Activated CD4-positive, alpha-beta memory T cell treated with anti-CD3 and anti-CD28 coated beads for 36 hours (primary cell): ENCODE measurements at regions not wholly inside any gene's neighbourhood (a gene's known extent, or its start where the extent isn't known, plus 50 kb on each side); places are given as distances from the start of the nearest gene placed in this dataset.

Experiments used
- CTCF ChIA-PET: fragments of 350-600 bp; sonication (Branson Sonifier 250); formaldehyde crosslinking; loops from one replicate; lab custom pipeline; 2021; ENCODE audit warnings: antibody characterized with exemption, inconsistent platforms; lab: Charles Lee
- POLR2A ChIA-PET: fragments of 350-600 bp; sonication (Branson Sonifier 250); formaldehyde crosslinking; loops from one replicate; lab custom pipeline; 2021; ENCODE audit warnings: antibody characterized with exemption; lab: Charles Lee
- DNase-seq: peaks from one replicate; pipeline ENCODE4 v3.0.0-alpha.2; 2020
- H3K27ac Mint-ChIP-seq: one replicate; pipeline ENCODE4 v1.8.0; 2021; ENCODE audit warnings: mixed read lengths
- H3K27me3 Mint-ChIP-seq: one replicate; pipeline ENCODE4 v1.8.0; 2021; ENCODE audit warnings: mixed read lengths
- H3K36me3 Mint-ChIP-seq: one replicate; pipeline ENCODE4 v1.8.0; 2021; ENCODE audit warnings: mixed read lengths
- H3K4me1 Mint-ChIP-seq: one replicate; pipeline ENCODE4 v1.8.0; 2021; ENCODE audit warnings: low read depth, mixed read lengths
- H3K4me3 Mint-ChIP-seq: one replicate; pipeline ENCODE4 v1.8.0; 2021; ENCODE audit warnings: mild to moderate bottlenecking, mixed read lengths
- H3K9me3 Mint-ChIP-seq: one replicate; pipeline ENCODE4 v1.8.0; 2021; ENCODE audit warnings: mixed read lengths
- intact Hi-C: fragments of 100-400 bp; cut with micrococcal nuclease; formaldehyde crosslinking; loops from one replicate; pipeline ENCODE4 v1.15.1; 2023

- H3K27ac Mint-ChIP-seq = no peak overlapping the region
- peaks cover 7% of the 10 kb centered on the region for H3K9me3 Mint-ChIP-seq
- ChIA-PET CTCF (no interaction called here), POLR2A (no interaction called here)
- no peak for DNase-seq
- no peaks in the 10 kb centered on the region for H3K4me1 Mint-ChIP-seq
- no peaks in the 10 kb centered on the region for H3K36me3 Mint-ChIP-seq
- H3K4me3 Mint-ChIP-seq = no peak overlapping the region
- intact Hi-C loops = no loop called here
- H3K27me3 Mint-ChIP-seq = no peaks in the 10 kb centered on the region
Observed at GRCh38 chr6:19492636-19493405, 344.3 kb upstream of the ID4 start.

GRCh38 chr6:19501737-19502245 lies 335.4 kb upstream of the ID4 start:
- Mint-ChIP-seq H3K9me3 (peaks cover 24% of the 10 kb centered on the region), H3K36me3 (no peaks in the 10 kb centered on the region), H3K4me1 (no peaks in the 10 kb centered on the region), H3K4me3 (no peak overlapping the region), H3K27ac (no peak overlapping the region), H3K27me3 (no peaks in the 10 kb centered on the region)
- no peak for DNase-seq
- CTCF ChIA-PET = no interaction called here
- POLR2A ChIA-PET = no interaction called here
- intact Hi-C loops = no loop called here

- CTCF ChIA-PET = no interaction called here
Observed at GRCh38 chr6:19502301-19502700, 334.9 kb upstream of the ID4 start.

GRCh38 chr6:19515939-19516338 lies 321.2 kb upstream of the ID4 start:
- DNase-seq = no peak

More at GRCh38 chr6:19502301-19502700, 334.9 kb upstream of the ID4 start:
- intact Hi-C loops = no loop called here
- POLR2A ChIA-PET = no interaction called here
- no peaks in the 10 kb centered on the region for H3K36me3 Mint-ChIP-seq
- no peaks in the 10 kb centered on the region for H3K4me1 Mint-ChIP-seq
- H3K27me3 Mint-ChIP-seq = no peaks in the 10 kb centered on the region
- H3K27ac Mint-ChIP-seq = no peak overlapping the region
- peaks cover 28% of the 10 kb centered on the region for H3K9me3 Mint-ChIP-seq
- no peak for DNase-seq
- H3K4me3 Mint-ChIP-seq = no peak overlapping the region

GRCh38 chr6:19519941-19520340 lies 317.2 kb upstream of the ID4 start:
- no peaks in the 10 kb centered on the region for H3K27me3 Mint-ChIP-seq
- no peak overlapping the region for H3K27ac Mint-ChIP-seq
- CTCF ChIA-PET = no interaction called here
- no peak for DNase-seq
- H3K9me3 Mint-ChIP-seq = peaks cover 24% of the 10 kb centered on the region
- intact Hi-C loops = no loop called here
- peaks cover 7% of the 10 kb centered on the region for H3K36me3 Mint-ChIP-seq
- POLR2A ChIA-PET = no interaction called here
- H3K4me3 Mint-ChIP-seq = no peak overlapping the region
- H3K4me1 Mint-ChIP-seq = no peaks in the 10 kb centered on the region

More at GRCh38 chr6:19515939-19516338, 321.2 kb upstream of the ID4 start:
- Mint-ChIP-seq H3K27me3 (no peaks in the 10 kb centered on the region), H3K4me3 (no peak overlapping the region), H3K27ac (no peak overlapping the region), H3K9me3 (peaks cover 36% of the 10 kb centered on the region), H3K36me3 (peaks cover 7% of the 10 kb centered on the region), H3K4me1 (no peaks in the 10 kb centered on the region)
- intact Hi-C loops = no loop called here
- POLR2A ChIA-PET = no interaction called here
- CTCF ChIA-PET = no interaction called here

- no peak for DNase-seq
- Mint-ChIP-seq H3K4me1 (no peaks in the 10 kb centered on the region), H3K36me3 (no peaks in the 10 kb centered on the region), H3K4me3 (no peak overlapping the region), H3K27me3 (no peaks in the 10 kb centered on the region), H3K27ac (no peak overlapping the region), H3K9me3 (peaks cover 6% of the 10 kb centered on the region)
- ChIA-PET POLR2A (no interaction called here), CTCF (interaction anchor here (0.6 kb wide), 1 partner anchor 290 kb away, joined by 3 read pairs; no protein-coding TSS in a partner anchor)
- intact Hi-C loops = no loop called here
Observed at GRCh38 chr6:19524366-19525186, 312.6 kb upstream of the ID4 start.

- intact Hi-C loops = no loop called here
- Mint-ChIP-seq H3K9me3 (peaks cover 6% of the 10 kb centered on the region), H3K4me1 (no peaks in the 10 kb centered on the region), H3K4me3 (no peak overlapping the region), H3K36me3 (no peaks in the 10 kb centered on the region), H3K27me3 (no peaks in the 10 kb centered on the region), H3K27ac (no peak overlapping the region)
- DNase-seq = no peak
- POLR2A ChIA-PET = no interaction called here
- CTCF ChIA-PET = no interaction called here
Observed at GRCh38 chr6:19525673-19526072, 311.5 kb upstream of the ID4 start.

GRCh38 chr6:19530188-19530587 lies 307.0 kb upstream of the ID4 start:
- Mint-ChIP-seq H3K4me3 (no peak overlapping the region), H3K27ac (no peak overlapping the region), H3K36me3 (no peaks in the 10 kb centered on the region), H3K27me3 (no peaks in the 10 kb centered on the region), H3K4me1 (no peaks in the 10 kb centered on the region), H3K9me3 (peaks cover 6% of the 10 kb centered on the region)
- ChIA-PET POLR2A (no interaction called here), CTCF (no interaction called here)
- no peak for DNase-seq
- intact Hi-C loops = no loop called here

GRCh38 chr6:19535351-19535750 lies 301.8 kb upstream of the ID4 start:
- H3K36me3 Mint-ChIP-seq = no peaks in the 10 kb centered on the region
- intact Hi-C loops = no loop called here
- no peak for DNase-seq

GRCh38 chr6:19536838-19537237 lies 300.3 kb upstream of the ID4 start:
- no peak for DNase-seq
- CTCF ChIA-PET = no interaction called here
- Mint-ChIP-seq H3K9me3 (peaks cover 12% of the 10 kb centered on the region), H3K4me3 (no peak overlapping the region), H3K27me3 (no peaks in the 10 kb centered on the region), H3K36me3 (no peaks in the 10 kb centered on the region), H3K27ac (no peak overlapping the region), H3K4me1 (no peaks in the 10 kb centered on the region)
- intact Hi-C loops = no loop called here
- POLR2A ChIA-PET = no interaction called here

More at GRCh38 chr6:19535351-19535750, 301.8 kb upstream of the ID4 start:
- Mint-ChIP-seq H3K27ac (no peak overlapping the region), H3K4me3 (no peak overlapping the region), H3K4me1 (no peaks in the 10 kb centered on the region), H3K9me3 (peaks cover 10% of the 10 kb centered on the region), H3K27me3 (no peaks in the 10 kb centered on the region)
- CTCF ChIA-PET = no interaction called here
- POLR2A ChIA-PET = no interaction called here

GRCh38 chr6:19538096-19538495 lies 299.1 kb upstream of the ID4 start:
- H3K4me3 Mint-ChIP-seq = no peak overlapping the region
- CTCF ChIA-PET = no interaction called here
- no peak for DNase-seq
- POLR2A ChIA-PET = no interaction called here
- no peaks in the 10 kb centered on the region for H3K27me3 Mint-ChIP-seq
- intact Hi-C loops = no loop called here
- H3K4me1 Mint-ChIP-seq = no peaks in the 10 kb centered on the region
- no peak overlapping the region for H3K27ac Mint-ChIP-seq
- H3K36me3 Mint-ChIP-seq = no peaks in the 10 kb centered on the region
- peaks cover 12% of the 10 kb centered on the region for H3K9me3 Mint-ChIP-seq

GRCh38 chr6:19547507-19547906 lies 289.7 kb upstream of the ID4 start:
- ChIA-PET CTCF (no interaction called here), POLR2A (no interaction called here)
- peaks cover 2% of the 10 kb centered on the region for H3K9me3 Mint-ChIP-seq
- DNase-seq = no peak
- no peaks in the 10 kb centered on the region for H3K4me1 Mint-ChIP-seq
- H3K27me3 Mint-ChIP-seq = no peaks in the 10 kb centered on the region
- H3K4me3 Mint-ChIP-seq = no peak overlapping the region
- H3K27ac Mint-ChIP-seq = no peak overlapping the region
- intact Hi-C loops = no loop called here
- H3K36me3 Mint-ChIP-seq = no peaks in the 10 kb centered on the region
